ENCODE measurements at regions not wholly inside any gene's neighbourhood (a gene's known extent, or its start where the extent isn't known, plus 50 kb on each side); places are given as distances from the start of the nearest gene placed in this dataset.

DNA sequence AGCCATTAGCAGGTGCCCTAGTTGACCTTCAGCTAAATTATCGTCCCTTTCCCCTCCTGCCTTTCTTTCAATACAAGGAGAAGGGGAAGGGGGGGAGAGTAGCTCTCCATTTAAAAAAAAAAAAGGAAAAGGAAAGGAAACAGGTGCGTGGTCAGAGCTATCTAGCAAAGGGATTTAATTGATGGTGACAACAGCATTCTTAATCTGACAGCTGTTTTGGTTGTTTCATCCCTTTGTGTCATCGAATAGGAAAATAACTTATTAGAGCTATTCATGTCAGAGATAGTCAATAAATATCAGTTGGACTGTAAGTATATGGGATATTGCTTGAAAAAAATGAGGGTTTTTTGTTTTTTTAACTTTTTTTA is 195.2 kb upstream of the SASH1 start:
- no peak for DNase-seq
- intact Hi-C loops (cut with DNase I) = no loop called here
- TF ChIP-seq POLR2A (IDR thresholded peaks at IDR 0.05) (no peak), CTCF (IDR thresholded peaks at IDR 0.05) (no peak)
- H3K36me3 ChIP-seq = no peaks in the 10 kb centered on the region
- no peak overlapping the region for H3K27ac ChIP-seq
- H3K4me3 ChIP-seq = no peak overlapping the region
- H3K4me1 ChIP-seq = no peaks in the 10 kb centered on the region
- 67 to 80% methylated on average over 3 of the region's 3 CpGs for WGBS, 2 donors
- H3K9me3 ChIP-seq = no peaks in the 10 kb centered on the region
- H3K27me3 ChIP-seq = peaks cover 0 to 5% (median 0%) of the 10 kb centered on the region in 4 donors

DNA sequence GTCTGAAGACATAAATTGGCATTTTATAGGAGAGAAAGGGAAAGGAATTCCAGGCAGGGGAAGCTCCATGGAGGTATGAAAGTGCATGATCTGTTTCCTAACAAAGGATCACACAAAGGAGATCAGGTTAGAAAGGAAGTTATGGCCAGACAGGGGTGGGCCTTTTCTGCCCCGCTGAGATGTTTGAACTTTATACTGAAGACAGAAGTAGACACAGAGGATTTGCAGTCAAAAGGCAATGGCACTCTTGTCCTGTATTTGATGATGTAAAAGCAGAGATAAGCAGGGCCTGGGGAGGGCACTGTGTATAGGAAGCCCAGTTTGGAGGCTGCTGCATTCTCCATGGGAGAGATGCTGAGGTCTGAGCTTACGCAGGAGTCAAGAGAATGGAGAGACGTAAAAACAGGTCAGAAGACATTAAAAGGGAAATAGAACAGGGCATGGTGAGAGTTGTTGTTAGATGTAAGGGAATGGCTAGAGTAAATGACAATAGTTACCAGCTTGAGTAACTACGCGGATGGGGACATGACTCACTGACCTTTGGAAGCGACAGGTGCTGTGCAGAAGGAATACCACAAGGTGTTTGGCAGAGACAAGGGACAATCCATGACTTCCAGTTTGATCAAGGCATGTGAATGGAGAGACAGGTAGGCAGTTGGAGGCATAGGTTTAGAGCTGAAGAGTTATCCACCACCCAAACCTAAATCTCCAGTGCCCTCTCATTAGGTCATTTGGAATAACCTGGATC is 190.6 kb upstream of the SASH1 start:
- Histone ChIP-seq H3K4me3 (no peak overlapping the region), H3K36me3 (no peaks in the 10 kb centered on the region), H3K27ac (no peak overlapping the region), H3K4me1 (no peaks in the 10 kb centered on the region), H3K9me3 (no peaks in the 10 kb centered on the region), H3K27me3 (peaks cover 0 to 5% (median 0%) of the 10 kb centered on the region in 4 donors)
- TF ChIP-seq POLR2A (IDR thresholded peaks at IDR 0.05) = no peak
- no peak for TF ChIP-seq CTCF (IDR thresholded peaks at IDR 0.05)
- 89 to 91% methylated on average over 6 of the region's 6 CpGs for WGBS, 2 donors
- DNase-seq = no peak
- intact Hi-C loops (cut with DNase I) = no loop called here

DNA sequence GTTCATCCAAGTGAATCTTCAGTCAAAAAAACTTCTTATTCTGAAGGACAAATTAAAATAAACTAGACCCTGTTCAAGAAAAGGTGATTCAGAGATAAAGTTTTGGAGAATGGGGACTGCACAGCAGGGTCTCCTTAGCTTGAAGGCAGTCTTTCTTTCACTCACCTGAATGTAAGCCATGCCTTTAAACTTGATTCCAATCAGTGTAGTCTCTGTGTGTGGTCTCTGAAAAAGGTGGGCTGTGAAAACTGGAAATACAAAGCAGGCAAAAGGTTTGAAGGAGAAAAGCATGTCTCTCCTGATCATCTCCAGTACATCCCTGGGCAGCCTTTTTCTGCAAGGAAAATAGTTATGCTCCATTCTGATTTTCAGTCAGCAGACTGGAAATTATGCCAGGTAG is 188.0 kb upstream of the SASH1 start:
- no peak overlapping the region for H3K4me3 ChIP-seq
- H3K4me1 ChIP-seq = no peaks in the 10 kb centered on the region
- no peak overlapping the region for H3K27ac ChIP-seq
- TF ChIP-seq CTCF (IDR thresholded peaks at IDR 0.05) (no peak), POLR2A (IDR thresholded peaks at IDR 0.05) (no peak)
- intact Hi-C loops (cut with DNase I) = no loop called here
- no peak for DNase-seq
- H3K36me3 ChIP-seq = no peaks in the 10 kb centered on the region
- no peaks in the 10 kb centered on the region for H3K9me3 ChIP-seq
- peaks cover 0 to 5% (median 0%) of the 10 kb centered on the region in 4 donors for H3K27me3 ChIP-seq

GRCh38 chr6:148155293-148155692 is 187.3 kb upstream of the SASH1 start:
- 64 to 77% methylated on average over 4 to 6 of the region's 6 CpGs for WGBS, 2 donors
- intact Hi-C loops (cut with DNase I) = no loop called here

DNA sequence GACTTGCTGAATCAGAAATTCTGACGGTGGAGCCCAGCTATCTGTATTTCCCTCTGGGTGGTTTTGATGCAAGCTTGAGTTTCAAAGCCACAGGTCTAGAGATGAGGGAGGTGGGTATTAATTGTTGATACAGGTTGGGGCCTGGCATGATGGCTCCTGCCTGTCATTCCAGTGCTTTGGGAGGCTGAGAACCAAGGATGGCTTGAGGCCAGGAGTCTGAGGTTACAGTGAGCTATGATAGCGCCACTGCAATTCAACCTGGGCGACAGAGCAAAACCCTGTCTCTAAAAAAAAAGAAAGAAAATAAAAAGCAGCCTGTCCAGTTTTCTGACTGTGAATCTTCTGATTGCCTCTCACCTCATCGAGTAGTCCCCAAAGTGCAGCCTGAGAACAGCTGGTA is 184.8 kb upstream of the SASH1 start:
- Histone ChIP-seq H3K27ac (no peak overlapping the region), H3K36me3 (no peaks in the 10 kb centered on the region), H3K9me3 (no peaks in the 10 kb centered on the region), H3K27me3 (no peaks in the 10 kb centered on the region), H3K4me3 (no peak overlapping the region), H3K4me1 (no peaks in the 10 kb centered on the region)
- 44 to 48% methylated on average over 3 to 4 of the region's 4 CpGs for WGBS, 2 donors
- TF ChIP-seq CTCF (IDR thresholded peaks at IDR 0.05) (no peak), POLR2A (IDR thresholded peaks at IDR 0.05) (no peak)
- intact Hi-C loops (cut with DNase I) = no loop called here
- DNase-seq = no peak

More at GRCh38 chr6:148155293-148155692, 187.3 kb upstream of the SASH1 start:
- no peaks in the 10 kb centered on the region for H3K4me1 ChIP-seq
- no peak overlapping the region for H3K4me3 ChIP-seq
- no peak for DNase-seq
- no peaks in the 10 kb centered on the region for H3K36me3 ChIP-seq
- H3K27ac ChIP-seq = no peak overlapping the region
- H3K9me3 ChIP-seq = no peaks in the 10 kb centered on the region
- H3K27me3 ChIP-seq = peaks cover 0 to 5% (median 0%) of the 10 kb centered on the region in 4 donors
- TF ChIP-seq POLR2A (IDR thresholded peaks at IDR 0.05) (no peak), CTCF (IDR thresholded peaks at IDR 0.05) (no peak)

Measured in esophagus squamous epithelium (tissue), 5 donors.